ENCODE measurements at regions not wholly inside any gene's neighbourhood (a gene's known extent, or its start where the extent isn't known, plus 50 kb on each side); places are given as distances from the start of the nearest gene placed in this dataset.

DNA sequence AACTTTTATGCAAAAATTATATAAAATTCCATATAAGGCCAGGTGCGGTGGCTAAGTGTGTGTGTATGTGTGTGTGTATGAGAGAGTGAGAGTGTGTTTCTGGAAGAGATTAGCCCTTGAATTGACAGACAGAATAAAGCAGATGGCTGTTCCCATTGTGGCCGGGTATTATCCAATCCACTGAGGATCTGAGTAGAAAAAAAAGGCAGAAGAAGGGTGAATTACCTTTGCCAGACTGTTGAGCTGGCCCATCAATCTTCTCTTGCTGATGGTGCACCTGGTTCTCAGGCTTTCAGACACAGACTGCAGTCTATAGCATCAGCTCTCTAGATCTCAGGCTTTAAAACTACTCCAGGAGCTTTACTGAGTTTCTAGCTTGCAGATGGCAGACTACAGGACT lies 92.2 kb upstream of the SLIT2 start:
- Histone ChIP-seq H3K9me1 (replicated peaks; ENCODE audit: control insufficient read depth, extremely low read depth, insufficient read depth, low read length) (no peaks in the 10 kb centered on the region), H3K4me3 (replicated peaks in 1 of 3; ENCODE audit: insufficient read depth in 1 of 3, low read depth in 1 of 3, low read length in 3 of 3) (no peak overlapping the region), H3K4me1 (ENCODE audit: control insufficient read depth, extremely low read depth, insufficient read depth, low read length) (no peaks in the 10 kb centered on the region), H4K20me1 (replicated peaks; ENCODE audit: control insufficient read depth, extremely low read depth, insufficient read depth, low read length) (no peaks in the 10 kb centered on the region), H3K36me3 (ENCODE audit: control insufficient read depth in 2 of 2, extremely low read depth in 1 of 2, insufficient read depth in 2 of 2, low read length in 2 of 2) (no peaks in the 10 kb centered on the region), H3K27me3 (ENCODE audit: control insufficient read depth in 2 of 2, insufficient read depth in 2 of 2, low read length in 2 of 2) (no peaks in the 10 kb centered on the region), H2AFZ (ENCODE audit: low read depth, low read length) (no peak overlapping the region), H3K27ac (ENCODE audit: insufficient read depth, low read depth, low read length) (no peak overlapping the region), H3K79me2 (ENCODE audit: control insufficient read depth, insufficient read depth, low read length) (no peaks in the 10 kb centered on the region), H3K9me3 (replicated peaks; ENCODE audit: control insufficient read depth, insufficient read depth, low read length) (no peaks in the 10 kb centered on the region), H3K4me2 (ENCODE audit: insufficient read depth, low read length) (no peak overlapping the region), H3K9ac (replicated peaks; ENCODE audit: extremely low read depth, insufficient read depth, low read length) (no peak overlapping the region)
- no peak for DNase-seq (ENCODE audit: low read depth, low spot score)
- TF ChIP-seq JUN (IDR thresholded peaks at IDR 0.05; ENCODE audit: borderline replicate concordance, insufficient read depth, insufficient read length, low read depth), result no peak
- TF ChIP-seq FOS (IDR thresholded peaks at IDR 0.05; ENCODE audit: borderline replicate concordance, insufficient read depth, low read length), result no peak
- TF ChIP-seq POLR2AphosphoS5 (IDR thresholded peaks at IDR 0.05; ENCODE audit: insufficient read depth, low read depth, low read length), result no peak
- CTCF ChIA-PET, result no interaction called here
- dilution Hi-C loops (cut with MboI; ENCODE audit: extremely low pct_ligation_motif_present, low sequenced_read_pairs) (no loop called here), intact Hi-C loops (cut with micrococcal nuclease) (no loop called here)
- FAIRE-seq, result no peak
- BruUV-seq (replicated peaks), result no TSS peak
- POLR2A ChIA-PET, result no interaction called here

DNA sequence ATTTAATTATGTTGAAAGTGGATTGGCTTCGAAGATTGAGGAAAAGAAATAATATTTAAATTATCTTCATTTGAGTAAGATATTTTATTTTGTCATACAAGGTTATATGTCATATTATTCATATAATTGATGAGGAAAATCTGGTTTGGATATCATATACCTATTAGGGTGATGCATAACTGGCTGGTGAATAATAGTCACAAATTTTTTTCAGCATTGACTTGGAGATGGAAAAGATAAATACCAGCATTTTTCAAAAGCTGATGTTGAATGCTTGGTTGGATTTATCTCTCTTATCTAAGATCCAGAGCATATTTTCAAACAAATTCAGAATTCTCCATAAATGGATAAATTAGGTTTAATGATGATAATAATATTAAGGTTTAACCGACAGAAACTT lies 93.5 kb upstream of the SLIT2 start:
- Histone ChIP-seq H3K36me3 (ENCODE audit: control insufficient read depth in 2 of 2, extremely low read depth in 1 of 2, insufficient read depth in 2 of 2, low read length in 2 of 2) (no peaks in the 10 kb centered on the region), H3K4me2 (ENCODE audit: insufficient read depth, low read length) (no peak overlapping the region), H3K27me3 (ENCODE audit: control insufficient read depth in 2 of 2, insufficient read depth in 2 of 2, low read length in 2 of 2) (no peaks in the 10 kb centered on the region), H3K4me3 (replicated peaks in 1 of 3; ENCODE audit: insufficient read depth in 1 of 3, low read depth in 1 of 3, low read length in 3 of 3) (no peak overlapping the region), H3K9me3 (replicated peaks; ENCODE audit: control insufficient read depth, insufficient read depth, low read length) (no peaks in the 10 kb centered on the region), H3K9ac (replicated peaks; ENCODE audit: extremely low read depth, insufficient read depth, low read length) (no peak overlapping the region), H4K20me1 (replicated peaks; ENCODE audit: control insufficient read depth, extremely low read depth, insufficient read depth, low read length) (no peaks in the 10 kb centered on the region), H3K79me2 (ENCODE audit: control insufficient read depth, insufficient read depth, low read length) (no peaks in the 10 kb centered on the region), H3K9me1 (replicated peaks; ENCODE audit: control insufficient read depth, extremely low read depth, insufficient read depth, low read length) (no peaks in the 10 kb centered on the region), H2AFZ (ENCODE audit: low read depth, low read length) (no peak overlapping the region), H3K4me1 (ENCODE audit: control insufficient read depth, extremely low read depth, insufficient read depth, low read length) (no peaks in the 10 kb centered on the region), H3K27ac (ENCODE audit: insufficient read depth, low read depth, low read length) (no peak overlapping the region)
- BruUV-seq (replicated peaks), result no TSS peak
- FAIRE-seq, result no peak
- ChIA-PET POLR2A (no interaction called here), CTCF (no interaction called here)
- dilution Hi-C loops (cut with MboI; ENCODE audit: extremely low pct_ligation_motif_present, low sequenced_read_pairs) (no loop called here), intact Hi-C loops (cut with micrococcal nuclease) (no loop called here)
- DNase-seq (ENCODE audit: low read depth, low spot score), result no peak
- TF ChIP-seq POLR2AphosphoS5 (IDR thresholded peaks at IDR 0.05; ENCODE audit: insufficient read depth, low read depth, low read length) (no peak), EZH2 (IDR thresholded peaks at IDR 0.05; ENCODE audit: borderline replicate concordance, low read depth, low read length, severe bottlenecking) (no peak), POLR2A (IDR thresholded peaks at IDR 0.05; ENCODE audit: low read depth, low read length) (no peak), FOS (IDR thresholded peaks at IDR 0.05; ENCODE audit: borderline replicate concordance, insufficient read depth, low read length) (no peak), MYC (IDR thresholded peaks at IDR 0.05; ENCODE audit: low read depth, low read length) (no peak), GATA2 (IDR thresholded peaks at IDR 0.05; ENCODE audit: insufficient read depth, insufficient read length, low read depth, low read length) (no peak)
- TF ChIP-seq, protein P1, sequence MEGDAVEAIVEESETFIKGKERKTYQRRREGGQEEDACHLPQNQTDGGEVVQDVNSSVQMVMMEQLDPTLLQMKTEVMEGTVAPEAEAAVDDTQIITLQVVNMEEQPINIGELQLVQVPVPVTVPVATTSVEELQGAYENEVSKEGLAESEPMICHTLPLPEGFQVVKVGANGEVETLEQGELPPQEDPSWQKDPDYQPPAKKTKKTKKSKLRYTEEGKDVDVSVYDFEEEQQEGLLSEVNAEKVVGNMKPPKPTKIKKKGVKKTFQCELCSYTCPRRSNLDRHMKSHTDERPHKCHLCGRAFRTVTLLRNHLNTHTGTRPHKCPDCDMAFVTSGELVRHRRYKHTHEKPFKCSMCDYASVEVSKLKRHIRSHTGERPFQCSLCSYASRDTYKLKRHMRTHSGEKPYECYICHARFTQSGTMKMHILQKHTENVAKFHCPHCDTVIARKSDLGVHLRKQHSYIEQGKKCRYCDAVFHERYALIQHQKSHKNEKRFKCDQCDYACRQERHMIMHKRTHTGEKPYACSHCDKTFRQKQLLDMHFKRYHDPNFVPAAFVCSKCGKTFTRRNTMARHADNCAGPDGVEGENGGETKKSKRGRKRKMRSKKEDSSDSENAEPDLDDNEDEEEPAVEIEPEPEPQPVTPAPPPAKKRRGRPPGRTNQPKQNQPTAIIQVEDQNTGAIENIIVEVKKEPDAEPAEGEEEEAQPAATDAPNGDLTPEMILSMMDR (IDR thresholded peaks at IDR 0.05; ENCODE audit: extremely low read depth in 1 of 2, insufficient read depth in 1 of 2, low read depth in 1 of 2, low read length in 2 of 2), result no peak
- TF ChIP-seq, protein P2, sequence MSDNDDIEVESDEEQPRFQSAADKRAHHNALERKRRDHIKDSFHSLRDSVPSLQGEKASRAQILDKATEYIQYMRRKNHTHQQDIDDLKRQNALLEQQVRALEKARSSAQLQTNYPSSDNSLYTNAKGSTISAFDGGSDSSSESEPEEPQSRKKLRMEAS (IDR thresholded peaks at IDR 0.05; ENCODE audit: insufficient read depth, insufficient read length), result no peak

Data from endothelial cell of umbilical vein (primary cell).